ENCODE measurements at regions not wholly inside any gene's neighbourhood (a gene's known extent, or its start where the extent isn't known, plus 50 kb on each side); places are given as distances from the start of the nearest gene placed in this dataset.

DNA sequence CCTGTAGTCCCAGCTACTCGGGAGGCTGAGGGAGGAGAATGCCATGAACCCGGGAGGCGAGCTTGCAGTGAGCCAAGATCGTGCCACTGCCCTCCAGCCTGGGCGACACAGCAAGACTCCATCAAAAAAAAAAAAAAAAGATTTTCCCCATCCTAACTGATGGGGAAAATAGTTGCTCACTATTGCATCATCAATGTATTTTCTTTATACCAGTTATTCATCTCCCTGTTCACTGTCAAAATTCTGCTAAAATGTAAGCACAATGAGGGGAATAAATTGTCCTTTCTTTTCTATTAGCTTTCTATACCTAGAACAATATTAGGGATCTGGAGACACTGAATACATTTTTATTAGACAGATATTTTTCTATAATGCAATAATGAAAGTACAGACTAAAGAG lies 561.3 kb downstream of the CCER1 start:
- Histone ChIP-seq H3K9me3 (peaks cover 0 to 54% (median 36%) of the 10 kb centered on the region in 8 donors), H3K4me1 (no peaks in the 10 kb centered on the region), H3K36me3 (no peaks in the 10 kb centered on the region), H3K4me3 (no peak overlapping the region), H3K27ac (no peak overlapping the region), H3K27me3 (replicated peaks in 1 of 7) (no peaks in the 10 kb centered on the region)
- DNase-seq = no peak
- WGBS, 5 donors = 91 to 95% (median 91%) methylated on average over 5 of the region's 5 CpGs
- TF ChIP-seq POLR2A (IDR thresholded peaks at IDR 0.05) (no peak), POLR2AphosphoS5 (IDR thresholded peaks at IDR 0.05) (no peak)
- TF ChIP-seq, protein P1, sequence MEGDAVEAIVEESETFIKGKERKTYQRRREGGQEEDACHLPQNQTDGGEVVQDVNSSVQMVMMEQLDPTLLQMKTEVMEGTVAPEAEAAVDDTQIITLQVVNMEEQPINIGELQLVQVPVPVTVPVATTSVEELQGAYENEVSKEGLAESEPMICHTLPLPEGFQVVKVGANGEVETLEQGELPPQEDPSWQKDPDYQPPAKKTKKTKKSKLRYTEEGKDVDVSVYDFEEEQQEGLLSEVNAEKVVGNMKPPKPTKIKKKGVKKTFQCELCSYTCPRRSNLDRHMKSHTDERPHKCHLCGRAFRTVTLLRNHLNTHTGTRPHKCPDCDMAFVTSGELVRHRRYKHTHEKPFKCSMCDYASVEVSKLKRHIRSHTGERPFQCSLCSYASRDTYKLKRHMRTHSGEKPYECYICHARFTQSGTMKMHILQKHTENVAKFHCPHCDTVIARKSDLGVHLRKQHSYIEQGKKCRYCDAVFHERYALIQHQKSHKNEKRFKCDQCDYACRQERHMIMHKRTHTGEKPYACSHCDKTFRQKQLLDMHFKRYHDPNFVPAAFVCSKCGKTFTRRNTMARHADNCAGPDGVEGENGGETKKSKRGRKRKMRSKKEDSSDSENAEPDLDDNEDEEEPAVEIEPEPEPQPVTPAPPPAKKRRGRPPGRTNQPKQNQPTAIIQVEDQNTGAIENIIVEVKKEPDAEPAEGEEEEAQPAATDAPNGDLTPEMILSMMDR (IDR thresholded peaks at IDR 0.05 in 8 of 11, conservative IDR thresholded peaks at IDR 0.05 in 3 of 11) = no peak
- intact Hi-C loops (cut with DNase I; ENCODE audit: low total_unique reads) = no loop called here

DNA sequence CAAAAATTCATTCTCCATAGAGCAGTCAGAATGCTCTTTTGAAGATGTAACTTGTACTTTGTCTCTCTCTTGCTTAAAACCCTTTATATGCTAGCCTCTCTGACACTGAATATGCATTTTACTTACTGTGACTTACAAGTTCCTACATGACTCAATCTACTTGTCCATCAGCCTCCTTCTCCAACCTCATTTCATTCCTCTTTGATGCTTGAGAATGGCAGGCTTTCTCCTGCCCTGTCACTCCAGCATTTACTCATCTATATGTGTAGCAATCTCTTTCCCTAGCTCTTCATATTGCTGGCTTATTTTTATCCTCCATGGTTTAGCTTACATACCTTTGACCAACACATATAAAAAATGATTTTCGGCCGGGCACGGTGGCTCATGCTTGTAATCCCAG lies 561.9 kb downstream of the CCER1 start:
- H3K4me1 ChIP-seq = no peaks in the 10 kb centered on the region
- H3K36me3 ChIP-seq = no peaks in the 10 kb centered on the region
- TF ChIP-seq POLR2AphosphoS5 (IDR thresholded peaks at IDR 0.05) (no peak), POLR2A (IDR thresholded peaks at IDR 0.05) (no peak)
- TF ChIP-seq, protein P1 (IDR thresholded peaks at IDR 0.05 in 8 of 11, conservative IDR thresholded peaks at IDR 0.05 in 3 of 11) = no peak
- WGBS, 5 donors = 63 to 95% (median 79%) methylated on average over 3 of the region's 3 CpGs
- H3K27ac ChIP-seq = no peak overlapping the region
- intact Hi-C loops (cut with DNase I; ENCODE audit: low total_unique reads) = no loop called here
- no peak overlapping the region for H3K4me3 ChIP-seq
- no peaks in the 10 kb centered on the region for H3K27me3 ChIP-seq (replicated peaks in 1 of 7)
- DNase-seq = no peak
- peaks cover 0 to 56% (median 37%) of the 10 kb centered on the region in 8 donors for H3K9me3 ChIP-seq

DNA sequence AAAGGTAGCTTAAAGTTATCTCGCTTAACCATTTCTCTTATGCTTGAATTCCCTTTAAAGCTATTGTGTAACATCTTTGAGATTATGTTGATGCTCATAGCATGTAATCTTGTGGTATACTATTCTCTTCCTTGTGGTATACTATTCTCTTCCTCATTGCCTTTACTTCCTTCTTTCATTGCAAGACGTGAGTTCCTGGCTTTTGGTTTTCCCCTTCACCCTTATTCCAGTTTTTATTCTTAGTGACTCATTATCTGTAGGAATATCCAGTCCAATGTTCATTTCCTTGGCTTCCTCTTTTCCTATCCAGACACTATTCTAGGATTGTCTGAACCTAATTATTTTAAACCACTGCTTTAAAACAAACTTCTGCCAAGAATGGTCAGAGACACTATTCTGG lies 564.0 kb downstream of the CCER1 start:
- no peaks in the 10 kb centered on the region for H3K4me1 ChIP-seq
- H3K27ac ChIP-seq = no peak overlapping the region
- no peaks in the 10 kb centered on the region for H3K36me3 ChIP-seq
- TF ChIP-seq, protein P1 (IDR thresholded peaks at IDR 0.05 in 8 of 11, conservative IDR thresholded peaks at IDR 0.05 in 3 of 11) = no peak
- TF ChIP-seq POLR2AphosphoS5 (IDR thresholded peaks at IDR 0.05) (no peak), POLR2A (IDR thresholded peaks at IDR 0.05) (no peak)
- H3K27me3 ChIP-seq (replicated peaks in 1 of 7) = no peaks in the 10 kb centered on the region
- no peak overlapping the region for H3K4me3 ChIP-seq
- intact Hi-C loops (cut with DNase I; ENCODE audit: low total_unique reads) = no loop called here
- WGBS, 5 donors = 20 to 43% (median 35%) methylated on average over 2 of the region's 2 CpGs
- no peak for DNase-seq
- peaks cover 0 to 48% (median 21%) of the 10 kb centered on the region in 8 donors for H3K9me3 ChIP-seq

DNA sequence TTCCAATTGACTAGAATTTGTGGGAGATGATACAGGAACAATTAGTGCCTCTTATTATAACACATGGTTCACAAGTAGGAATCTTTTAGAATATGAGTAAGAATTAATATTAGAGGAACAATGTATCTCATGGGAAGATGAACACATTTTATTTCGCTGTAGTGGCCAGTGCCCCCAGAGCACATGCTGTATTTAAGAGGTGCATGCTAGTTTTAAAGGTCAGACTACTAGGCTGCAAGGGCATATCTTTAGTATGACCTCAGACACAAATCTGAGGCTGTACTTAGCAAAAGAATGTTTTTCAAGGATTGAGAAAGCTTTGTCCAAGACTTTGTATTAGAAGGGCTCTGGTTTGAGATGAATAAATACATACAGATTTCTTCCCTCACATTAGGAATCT lies 586.9 kb downstream of the CCER1 start:
- Histone ChIP-seq H3K27ac (no peak overlapping the region), H3K4me3 (no peak overlapping the region), H3K4me1 (no peaks in the 10 kb centered on the region), H3K9me3 (no peaks in the 10 kb centered on the region), H3K36me3 (no peaks in the 10 kb centered on the region), H3K27me3 (replicated peaks in 1 of 7) (no peaks in the 10 kb centered on the region)
- DNase-seq = no peak
- WGBS, 5 donors = 79 to 91% (median 86%) methylated on average over 1 of the region's 1 CpG
- intact Hi-C loops (cut with DNase I; ENCODE audit: low total_unique reads) = no loop called here
- TF ChIP-seq, protein P1 (IDR thresholded peaks at IDR 0.05 in 8 of 11, conservative IDR thresholded peaks at IDR 0.05 in 3 of 11) = no peak
- TF ChIP-seq POLR2A (IDR thresholded peaks at IDR 0.05) = no peak

Data from spleen (tissue), 11 donors.